GM20431 (cell line): ENCODE measurements at regions not wholly inside any gene's neighbourhood (a gene's known extent, or its start where the extent isn't known, plus 50 kb on each side); places are given as distances from the start of the nearest gene placed in this dataset.

ENCODE experiments used
- in situ Hi-C: fragments of 300-500 bp; cut with MseI, MboI; formaldehyde crosslinking; loops from one replicate; pipeline ENCODE4 v1.15.0; 2020; ENCODE audit warnings: low sequenced_read_pairs; ENCODE audit not compliant: unreplicated experiment

DNA sequence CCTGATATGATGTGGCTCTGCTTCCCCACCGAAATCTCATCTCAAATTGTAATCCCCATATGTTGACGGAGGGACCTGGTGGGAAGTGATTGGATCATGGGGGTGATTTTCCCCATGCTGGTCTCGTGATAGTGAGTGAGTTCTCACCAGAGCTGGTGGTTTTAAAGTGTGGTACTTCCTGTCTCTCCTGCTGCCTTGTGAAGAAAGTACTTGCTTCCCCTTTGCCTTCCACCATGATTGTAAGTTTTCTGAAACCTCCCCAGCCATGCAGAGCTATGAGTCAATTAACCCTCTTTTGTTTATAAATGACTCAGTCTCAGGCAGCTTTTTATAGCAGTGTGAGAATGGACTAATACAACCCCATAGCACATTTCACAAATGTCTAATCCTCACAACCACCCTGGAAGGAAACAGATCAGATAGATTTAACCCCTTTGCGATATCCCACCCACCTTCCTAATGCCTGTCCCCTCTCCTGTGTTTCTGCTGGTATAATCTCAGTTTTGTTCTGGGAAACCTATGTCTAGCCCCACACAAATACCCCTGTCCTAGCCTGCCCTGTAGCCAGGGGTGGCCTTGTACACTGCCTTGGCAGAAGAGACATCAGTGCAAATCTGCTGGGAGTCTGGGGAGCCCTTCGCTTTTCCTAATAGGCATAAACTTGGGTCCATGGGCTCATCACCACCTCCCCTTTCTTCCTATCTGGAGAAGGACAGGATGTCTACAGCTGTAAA lies 157.0 kb upstream of the RAI14 start:
- in situ Hi-C loops = no loop called here

DNA sequence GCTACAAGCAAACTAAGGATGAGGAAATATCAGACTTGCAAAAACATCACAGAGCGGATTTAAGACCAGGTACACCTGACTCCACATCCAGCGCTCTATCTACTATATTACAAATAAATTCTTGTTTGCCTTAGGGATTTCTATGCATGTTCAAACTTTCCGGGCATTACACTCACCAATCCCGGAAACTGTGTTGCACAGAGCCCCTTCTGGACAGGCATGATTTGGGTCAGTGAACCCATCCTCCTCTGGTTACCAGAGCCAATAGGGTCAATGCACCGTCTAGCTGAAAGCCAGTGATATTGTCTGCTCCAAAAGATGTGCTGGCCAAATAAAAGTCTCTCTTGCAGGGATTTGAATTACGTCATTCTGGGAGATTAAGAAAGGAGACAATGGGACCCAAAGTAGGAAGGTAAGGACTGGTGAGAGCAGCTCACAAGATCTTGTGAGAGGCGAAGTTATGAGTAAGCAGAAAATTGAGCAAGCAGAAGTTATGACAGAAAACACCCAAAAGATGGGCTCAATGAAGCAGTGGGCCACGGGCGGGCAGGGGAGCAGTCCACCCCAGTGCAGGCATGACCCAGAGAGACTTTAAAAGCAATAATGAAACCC lies 155.8 kb upstream of the RAI14 start:
- in situ Hi-C loops = loop anchor here (25.0 kb wide), 1 partner anchor 387 kb away; no protein-coding TSS in a partner anchor

DNA sequence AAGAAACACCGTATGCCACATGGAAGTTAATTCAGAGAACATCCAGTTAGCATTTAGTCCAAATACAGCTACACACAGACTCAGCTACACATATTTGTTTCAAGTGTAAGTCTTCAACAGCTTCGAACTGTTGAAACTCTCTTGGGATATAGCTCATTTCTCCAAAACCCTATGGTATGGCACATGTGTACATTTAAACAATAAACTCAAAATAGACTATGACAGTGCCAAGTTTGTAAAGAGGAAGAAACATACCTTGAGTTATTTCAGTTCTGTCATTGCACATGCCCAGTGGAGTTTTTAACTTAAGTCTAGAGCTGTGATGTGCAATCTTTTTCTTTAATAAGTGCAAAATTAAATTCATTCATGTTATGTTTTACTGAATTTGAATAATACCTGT lies 155.1 kb upstream of the RAI14 start:
- in situ Hi-C loops = loop anchor here (25.0 kb wide), 1 partner anchor 386 kb away; no protein-coding TSS in a partner anchor

DNA sequence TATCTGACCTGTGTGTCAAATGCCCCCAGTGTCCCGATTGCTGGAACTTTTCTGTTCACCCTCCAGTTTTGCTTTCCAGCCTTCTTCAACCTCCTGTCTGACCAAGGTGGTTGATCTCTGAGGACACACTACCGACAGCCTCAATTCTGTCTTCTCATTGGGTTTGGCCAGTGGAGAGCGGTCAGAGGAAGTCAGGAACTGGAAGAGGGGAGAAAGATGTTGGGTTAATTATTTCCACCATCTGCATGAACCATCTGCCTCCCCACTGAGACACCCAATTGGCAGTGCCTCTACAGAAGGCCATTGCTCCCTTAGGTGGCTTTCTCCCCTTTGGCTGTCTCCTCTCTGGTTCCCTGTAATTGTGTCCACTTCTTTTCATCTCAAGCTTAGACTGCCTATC lies 154.3 kb upstream of the RAI14 start:
- in situ Hi-C loops = loop anchor here (25.0 kb wide), 1 partner anchor 385 kb away; no protein-coding TSS in a partner anchor

DNA sequence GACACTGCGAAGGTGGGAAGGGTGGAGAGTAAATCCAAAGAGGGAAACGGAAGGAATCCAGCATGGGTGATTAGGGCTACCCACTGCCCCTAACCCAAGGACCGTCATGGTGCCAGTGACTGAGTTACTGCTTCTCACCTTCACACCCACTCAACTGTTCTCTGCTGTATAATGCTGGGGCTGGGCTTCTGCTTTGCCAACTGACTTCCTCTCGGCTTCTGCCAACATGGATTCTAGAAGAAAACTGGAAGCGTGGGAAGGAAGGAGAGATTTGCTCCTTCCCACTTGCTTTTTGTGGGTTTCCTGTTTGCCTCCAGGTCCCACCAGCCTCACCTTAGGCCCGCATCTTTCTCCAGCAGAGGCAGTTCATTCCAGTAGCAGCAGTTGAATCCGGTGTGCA lies 153.5 kb upstream of the RAI14 start:
- in situ Hi-C loops = loop anchor here (25.0 kb wide), 1 partner anchor 385 kb away; no protein-coding TSS in a partner anchor

DNA sequence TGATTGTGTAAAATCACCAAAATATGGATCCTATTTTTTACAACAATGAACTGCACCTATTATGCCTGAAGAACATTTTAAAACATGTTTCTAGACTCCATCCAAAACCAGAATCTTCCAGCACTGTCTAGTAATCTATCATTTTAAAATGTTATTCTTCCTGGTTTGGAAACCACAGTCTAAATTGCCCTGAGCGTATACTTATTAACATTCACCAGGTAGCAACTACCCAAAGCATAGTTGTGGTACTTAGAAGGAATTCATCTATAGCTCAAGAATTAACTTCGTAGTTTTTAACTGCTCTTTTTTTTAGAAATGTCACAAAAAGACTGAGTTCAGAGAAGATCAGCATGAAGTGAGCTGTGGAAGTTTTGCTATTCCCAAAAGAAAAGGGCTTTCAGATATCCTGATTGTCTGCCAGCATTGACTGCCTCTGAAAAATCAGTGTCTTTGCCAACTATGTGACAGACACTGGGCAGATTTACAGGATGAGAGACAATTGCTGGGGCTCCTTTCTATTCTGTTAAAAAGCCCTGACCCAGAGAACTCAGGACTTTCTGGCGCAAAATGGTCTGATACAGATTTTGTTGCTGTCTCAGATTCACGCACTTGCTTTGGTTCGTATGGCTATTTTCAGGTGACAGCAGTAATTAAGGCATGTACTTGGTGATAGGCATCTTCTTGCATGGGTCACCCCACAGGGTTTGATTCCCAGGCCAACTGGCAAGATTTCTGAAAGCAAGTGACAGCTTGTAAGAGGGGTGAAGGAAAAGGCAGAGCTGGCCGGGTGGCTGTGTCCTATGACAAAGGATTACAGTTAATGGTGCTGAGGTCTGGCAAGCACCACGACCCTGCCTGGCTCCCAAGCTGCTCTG lies 152.5 kb upstream of the RAI14 start:
- in situ Hi-C loops = loop anchor here (25.0 kb wide), 1 partner anchor 384 kb away; no protein-coding TSS in a partner anchor

DNA sequence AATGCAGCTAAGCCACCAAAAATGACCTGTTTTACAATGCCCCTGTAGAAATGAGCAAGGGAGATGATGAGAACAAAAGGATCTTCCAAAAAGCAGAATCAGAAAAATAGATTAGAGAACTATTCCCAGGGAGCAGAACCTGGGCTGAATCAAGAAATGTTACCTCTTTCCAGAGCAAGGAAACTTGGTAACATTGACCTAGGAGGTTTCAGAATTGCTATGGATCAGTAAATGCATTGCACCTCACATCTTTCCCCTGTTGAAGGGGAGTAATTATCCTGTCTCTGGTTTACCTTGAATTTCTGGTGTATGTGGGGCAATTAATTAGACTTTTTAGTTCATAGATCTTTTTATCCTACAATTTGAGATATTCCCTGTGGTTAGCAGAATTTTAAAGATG lies 151.2 kb upstream of the RAI14 start:
- in situ Hi-C loops = loop anchor here (25.0 kb wide), 1 partner anchor 382 kb away; no protein-coding TSS in a partner anchor

DNA sequence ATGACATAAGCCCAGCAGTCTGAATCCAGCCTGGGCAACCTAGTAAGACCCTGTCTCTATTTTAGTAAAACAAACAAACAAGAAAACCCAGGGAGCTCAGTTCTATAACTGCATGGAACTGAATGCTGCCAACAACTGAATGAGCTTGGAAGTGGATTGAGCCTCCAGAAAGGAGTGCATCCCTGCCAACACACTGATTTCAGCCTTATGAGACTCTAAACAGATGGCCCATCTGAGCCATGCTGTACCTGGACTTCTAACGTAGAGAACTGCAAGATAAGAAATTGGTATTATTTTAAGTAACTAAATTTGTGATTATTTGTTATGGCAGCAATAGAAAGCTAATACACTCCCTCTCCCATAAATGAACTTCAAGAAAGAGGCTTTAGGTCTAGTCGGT lies 150.4 kb upstream of the RAI14 start:
- in situ Hi-C loops = loop anchor here (25.0 kb wide), 1 partner anchor 382 kb away; no protein-coding TSS in a partner anchor

DNA sequence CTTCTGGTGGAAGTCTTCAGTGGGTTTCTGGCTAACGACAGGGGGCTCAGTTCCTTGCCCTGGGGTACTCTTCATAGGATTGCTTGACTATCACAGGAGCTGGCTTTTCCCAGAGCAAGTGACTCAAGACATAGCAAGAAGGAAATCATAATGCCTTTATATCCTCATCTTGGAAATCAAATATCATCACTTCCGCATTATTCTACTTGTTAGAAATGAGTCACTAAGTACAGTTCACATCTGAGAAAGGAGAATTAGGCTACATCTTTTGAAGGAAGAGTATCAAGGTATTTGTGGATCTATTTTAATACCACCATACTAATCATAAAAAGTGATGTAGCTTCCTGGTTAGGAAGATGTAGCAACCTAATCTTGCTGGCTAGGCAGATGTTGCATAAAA lies 148.2 kb upstream of the RAI14 start:
- in situ Hi-C loops = loop anchor here (25.0 kb wide), 1 partner anchor 379 kb away; no protein-coding TSS in a partner anchor

DNA sequence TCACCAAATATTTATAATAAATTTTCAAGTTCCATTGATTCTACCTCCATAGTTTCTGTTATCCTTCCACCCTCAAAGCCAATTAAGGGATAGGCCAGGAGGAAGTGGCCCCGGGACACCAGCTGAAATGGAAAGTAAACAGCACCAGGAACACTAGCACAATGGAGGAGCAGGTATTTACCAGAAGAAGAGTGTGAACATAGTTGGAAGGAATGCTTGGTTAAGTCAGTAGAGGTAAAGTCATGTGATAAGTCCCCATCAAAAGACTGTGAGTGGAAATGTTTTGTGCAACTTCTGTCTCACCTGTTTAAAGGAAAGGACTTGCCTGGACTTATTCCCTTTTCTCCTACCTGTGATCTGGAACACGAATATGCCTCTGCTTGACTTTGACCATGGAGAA lies 146.7 kb upstream of the RAI14 start:
- in situ Hi-C loops = loop anchor here (25.0 kb wide), 1 partner anchor 378 kb away; no protein-coding TSS in a partner anchor

DNA sequence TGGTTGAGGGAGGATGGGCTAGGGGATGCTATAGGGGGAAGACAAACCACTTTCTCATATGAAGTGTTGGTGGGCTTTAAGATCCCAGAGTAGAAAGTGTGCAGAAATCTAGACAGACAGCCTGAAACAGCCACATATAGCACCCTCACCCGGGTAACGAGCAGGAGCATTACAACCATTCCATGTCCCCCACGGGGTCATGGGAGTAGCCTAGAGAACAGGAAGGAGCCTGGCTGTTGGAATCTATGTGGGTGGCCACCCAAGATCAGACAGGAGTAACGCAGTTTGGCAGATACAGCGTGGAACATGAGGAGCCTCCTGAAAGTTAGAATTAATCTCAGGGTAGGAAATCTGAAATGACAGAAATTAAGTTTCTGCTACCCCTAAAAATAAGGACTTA lies 146.1 kb upstream of the RAI14 start:
- in situ Hi-C loops = loop anchor here (25.0 kb wide), 1 partner anchor 377 kb away; no protein-coding TSS in a partner anchor

DNA sequence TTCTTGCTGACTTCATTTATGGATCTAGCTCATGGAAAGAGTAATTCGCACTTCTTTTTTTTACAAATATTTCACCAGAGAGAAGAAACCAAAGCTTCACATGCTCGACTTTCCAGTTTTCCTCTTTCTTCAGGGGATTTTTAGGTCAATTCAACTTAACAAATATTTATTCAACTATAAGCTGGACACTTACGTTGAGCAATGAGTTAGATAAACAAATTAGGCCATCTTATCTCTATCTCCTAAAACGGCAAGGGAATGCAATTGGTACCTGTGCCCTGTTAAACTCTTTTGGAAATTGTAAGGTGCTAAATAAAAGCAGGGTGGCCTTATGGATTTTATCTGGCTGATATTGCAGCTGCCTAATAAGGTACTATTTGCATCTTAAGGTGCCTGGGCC lies 145.1 kb upstream of the RAI14 start:
- in situ Hi-C loops = loop anchor here (25.0 kb wide), 1 partner anchor 376 kb away; no protein-coding TSS in a partner anchor

DNA sequence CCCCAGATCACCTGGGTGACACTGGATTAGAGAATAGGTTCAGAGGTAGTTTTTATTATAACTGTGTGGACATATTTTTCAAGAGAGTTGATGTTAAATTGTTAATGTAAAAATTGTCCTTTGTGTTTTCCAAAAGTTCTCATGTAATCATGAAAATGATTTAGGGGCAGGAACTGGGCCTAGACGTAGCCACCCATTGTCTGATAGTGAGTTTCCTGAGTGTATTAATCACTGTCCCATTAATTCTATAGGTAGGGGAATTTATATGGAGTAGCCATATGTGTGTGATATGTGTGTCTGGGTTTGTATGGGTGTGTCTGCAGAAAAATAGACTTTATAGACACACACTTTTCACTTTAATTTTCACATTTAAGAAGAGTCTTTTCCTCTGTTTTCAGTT lies 144.6 kb upstream of the RAI14 start:
- in situ Hi-C loops = loop anchor here (25.0 kb wide), 1 partner anchor 376 kb away; no protein-coding TSS in a partner anchor

DNA sequence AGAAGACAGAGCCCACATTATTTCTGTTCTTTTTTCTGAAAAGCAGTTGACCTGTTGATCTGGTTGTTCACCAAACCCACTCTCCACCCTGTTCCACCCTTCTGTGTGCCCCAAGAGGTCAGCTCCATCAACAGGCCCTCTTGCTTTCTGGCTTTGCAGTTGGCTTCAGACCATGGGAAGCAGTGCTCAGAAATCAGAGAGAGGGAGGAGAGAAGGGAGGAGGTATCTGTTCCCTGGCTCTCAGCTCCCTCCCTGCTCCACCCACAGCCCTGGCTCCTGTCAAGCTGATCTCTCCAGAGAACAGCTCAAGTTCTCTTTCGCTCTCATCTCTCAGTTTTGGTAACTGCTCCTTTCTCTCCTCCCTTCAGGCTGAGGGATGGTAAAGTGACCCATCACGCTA lies 144.2 kb upstream of the RAI14 start:
- in situ Hi-C loops = loop anchor here (25.0 kb wide), 1 partner anchor 375 kb away; no protein-coding TSS in a partner anchor

DNA sequence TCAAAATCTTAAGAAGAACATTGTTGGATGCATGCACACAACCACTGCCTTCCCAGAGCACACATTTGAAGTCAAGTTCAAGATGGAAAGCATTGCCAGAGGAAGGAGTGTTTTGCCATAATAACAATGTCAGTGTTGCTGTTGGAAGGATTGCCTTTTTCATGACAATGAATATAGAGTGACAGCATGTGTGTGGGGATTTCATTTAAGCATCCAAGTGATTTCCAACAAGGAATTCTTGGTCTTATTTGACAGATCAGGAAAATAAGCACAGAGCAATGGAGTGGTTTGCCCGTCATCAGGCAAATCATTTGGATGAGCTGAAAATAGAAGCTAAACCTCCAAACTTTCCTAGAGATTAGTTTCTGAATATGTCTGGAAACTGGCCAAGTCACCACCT lies 140.0 kb upstream of the RAI14 start:
- in situ Hi-C loops = loop anchor here (25.0 kb wide), 1 partner anchor 371 kb away; no protein-coding TSS in a partner anchor

DNA sequence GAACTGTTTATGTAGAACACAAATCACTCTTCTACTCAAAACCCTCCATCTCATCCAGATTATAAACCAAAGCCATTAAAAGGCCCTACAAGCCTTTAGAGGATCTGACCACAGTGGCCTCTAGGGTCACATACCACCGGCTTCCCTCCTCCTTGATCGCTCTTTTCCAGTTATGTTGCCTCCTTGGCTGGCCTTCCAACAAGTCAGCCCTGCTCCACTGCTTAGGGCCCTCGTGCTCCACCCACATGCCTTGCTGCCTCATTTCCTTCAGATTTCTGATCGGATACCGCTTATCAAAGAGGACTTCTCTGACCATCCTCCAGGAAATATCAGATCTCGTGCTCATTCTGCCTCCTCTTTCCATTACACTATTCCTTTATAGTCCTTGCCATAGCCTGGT lies 139.4 kb upstream of the RAI14 start:
- in situ Hi-C loops = loop anchor here (25.0 kb wide), 1 partner anchor 371 kb away; no protein-coding TSS in a partner anchor

DNA sequence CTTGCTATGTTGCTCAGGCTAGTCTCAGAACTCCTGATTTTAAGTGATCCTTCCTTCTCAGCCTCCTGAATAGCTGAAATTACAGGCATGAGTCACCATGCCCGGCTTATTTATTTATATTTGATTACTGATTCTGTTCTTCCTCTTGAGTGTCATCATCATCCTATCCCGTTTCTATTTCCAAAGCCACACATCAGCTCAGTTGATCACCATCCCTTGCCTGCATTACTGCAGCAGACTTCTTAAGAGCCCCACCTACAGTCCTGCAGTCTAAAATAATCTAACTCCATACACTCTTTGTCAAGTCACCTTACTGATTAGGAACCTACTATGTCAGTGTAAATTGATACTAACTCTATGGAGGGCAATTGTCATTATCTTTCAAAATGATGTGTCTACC lies 138.9 kb upstream of the RAI14 start:
- in situ Hi-C loops = loop anchor here (25.0 kb wide), 1 partner anchor 370 kb away; no protein-coding TSS in a partner anchor

DNA sequence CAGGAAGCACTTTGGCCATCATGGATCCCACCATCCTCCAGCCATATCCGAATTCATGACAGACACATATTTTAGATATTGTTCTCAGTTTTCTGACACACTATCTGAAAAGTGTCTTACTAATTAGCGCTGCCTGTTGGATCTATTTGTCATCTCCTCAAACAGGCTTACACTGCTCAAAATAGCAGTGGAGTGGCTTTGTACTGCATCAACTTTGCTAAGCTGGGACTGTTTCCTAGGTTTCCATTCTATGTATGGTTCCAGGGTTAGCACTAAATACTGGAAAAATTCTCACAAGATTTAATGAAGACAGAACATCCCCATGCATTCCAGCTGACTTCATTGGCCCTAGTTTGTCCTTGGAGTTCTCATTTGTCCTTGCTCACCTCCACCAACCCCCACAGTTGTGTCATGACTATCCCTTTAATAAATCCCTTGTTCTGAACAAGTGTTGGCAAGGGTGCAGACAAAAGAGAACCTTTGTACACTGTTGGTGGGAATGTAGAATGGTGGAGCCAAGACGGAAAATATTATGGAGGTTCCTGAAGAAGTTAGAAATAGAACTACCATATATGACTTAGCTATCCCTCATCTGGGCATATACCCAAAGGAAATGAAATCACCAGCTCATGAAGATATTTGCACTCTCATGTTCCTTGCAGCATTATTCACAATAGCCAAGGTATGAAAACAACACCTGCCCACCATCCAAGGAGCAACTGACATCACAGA lies 136.5 kb upstream of the RAI14 start:
- in situ Hi-C loops = loop anchor here (25.0 kb wide), 1 partner anchor 368 kb away; no protein-coding TSS in a partner anchor
